NCI-H1694 (cell line): ENCODE measurements at regions not wholly inside any gene's neighbourhood (a gene's known extent, or its start where the extent isn't known, plus 50 kb on each side); places are given as distances from the start of the nearest gene placed in this dataset.
"Not testable (repeated sequence)": the region's sequence is repeated elsewhere in the genome, so short reads cannot be mapped to it uniquely, and the experiment has no call there.

Source experiments
- DNase-seq: peaks from one replicate; lab custom pipeline; 2025; lab: John Stamatoyannopoulos, UW

DNA sequence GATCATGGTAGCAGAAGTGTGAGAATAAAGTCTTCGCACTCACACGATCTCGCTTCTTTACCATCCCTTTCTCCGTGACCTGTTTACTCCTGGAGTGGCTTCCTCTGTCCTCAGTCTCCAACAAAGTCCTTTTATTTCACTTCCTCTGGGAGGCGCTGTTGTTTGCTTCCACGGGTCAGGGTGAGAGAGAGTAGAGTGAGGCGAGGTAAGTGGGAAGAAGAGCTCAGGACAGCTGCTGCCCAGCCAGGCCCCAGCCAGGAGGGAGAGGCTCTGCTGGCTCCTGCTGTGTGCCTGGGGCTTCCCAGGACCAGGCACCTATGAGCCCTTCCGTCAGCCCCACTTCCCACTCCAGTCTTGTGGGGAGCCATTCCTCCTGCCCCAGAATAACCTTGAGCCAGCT, 242.1 kb downstream of the FGF9 start:
- DNase-seq = no peak

GRCh38 chr13:21917086-21918015, 246.5 kb downstream of the FGF9 start:
- DNase-seq = no peak

DNA sequence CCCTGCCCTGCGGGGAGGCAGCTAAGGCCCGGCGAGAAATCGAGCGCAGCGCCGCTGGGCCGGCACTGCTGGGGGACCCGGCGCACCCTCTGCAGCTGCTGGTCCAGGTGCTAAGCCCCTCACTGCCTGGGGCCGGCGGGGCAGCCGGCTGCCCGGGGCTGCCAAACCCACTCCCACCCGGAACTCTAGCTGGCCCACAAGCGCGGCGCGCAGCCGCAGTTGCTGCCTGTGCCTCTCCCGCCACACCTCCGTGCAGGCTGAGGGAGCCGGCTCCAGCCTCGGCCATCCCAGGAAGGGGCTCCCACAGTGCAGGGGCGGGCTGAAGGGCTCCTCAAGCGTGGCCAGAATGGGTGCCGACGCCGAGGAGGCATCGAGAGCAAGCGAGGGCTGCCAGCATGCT, 249.9 kb downstream of the FGF9 start:
- DNase-seq = not testable (repeated sequence)

GRCh38 chr13:21924958-21925357, 254.1 kb downstream of the FGF9 start:
- DNase-seq = no peak

DNA sequence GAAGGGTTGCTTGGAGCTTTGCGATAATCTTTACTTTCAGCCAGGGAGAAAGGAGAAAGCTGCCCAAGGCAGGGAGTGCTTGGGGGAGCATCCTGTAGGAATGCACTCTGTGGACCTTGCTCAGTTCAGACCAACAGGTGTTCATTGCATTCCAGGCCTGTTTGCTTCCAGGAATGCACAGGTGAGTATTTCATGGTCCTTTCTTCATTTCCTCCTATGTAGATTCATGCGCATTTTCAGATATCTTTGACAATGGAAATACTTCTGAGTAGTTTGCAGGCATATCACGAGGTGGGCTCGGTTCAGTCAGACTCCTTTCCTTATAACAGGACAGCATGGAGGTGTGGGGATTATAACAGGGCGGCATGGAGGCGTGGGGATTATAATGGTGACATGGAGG, 254.8 kb downstream of the FGF9 start:
- DNase-seq = no peak

DNA sequence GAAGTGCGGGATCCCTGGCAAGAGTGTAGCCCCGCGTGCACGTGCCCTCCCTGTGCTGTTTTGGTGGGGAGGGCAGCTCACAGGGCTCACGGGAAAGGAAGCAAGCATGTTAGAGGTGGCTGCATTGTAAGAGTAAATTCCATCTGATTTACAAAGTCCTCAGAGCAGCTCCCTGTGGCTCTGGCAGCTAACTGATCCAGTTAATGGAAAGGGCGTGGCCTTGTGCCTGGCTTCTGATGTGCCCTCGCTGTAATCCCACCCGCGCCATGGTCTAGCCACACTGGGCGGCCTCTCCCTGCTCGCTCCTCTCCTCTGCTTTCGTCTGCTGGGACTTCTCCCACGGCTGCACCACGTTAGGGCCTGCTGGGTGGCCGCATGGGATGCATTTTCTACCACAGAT, 258.5 kb downstream of the FGF9 start:
- DNase-seq = no peak

GRCh38 chr13:21930536-21930935, 259.7 kb downstream of the FGF9 start:
- DNase-seq = no peak

DNA sequence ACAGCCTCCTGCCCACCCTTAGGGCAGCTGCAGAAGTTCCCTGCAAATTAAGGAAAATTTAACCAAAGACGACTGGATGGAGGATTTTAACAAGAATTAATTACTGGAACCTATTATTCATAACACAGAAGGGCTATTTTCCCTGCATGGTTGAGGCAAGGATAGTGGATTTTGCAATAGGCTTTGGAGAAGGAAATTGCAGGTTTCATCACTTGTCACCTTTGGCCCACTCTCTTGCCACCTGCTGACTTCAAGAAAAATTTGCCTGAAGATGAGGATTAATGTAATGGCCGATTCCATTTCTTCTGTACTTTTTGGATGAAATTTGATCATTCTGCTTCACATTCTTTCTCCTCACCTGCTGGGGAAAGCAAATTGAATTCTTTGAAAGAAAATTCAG, 261.7 kb downstream of the FGF9 start:
- no peak for DNase-seq

- no peak for DNase-seq
These were observed 262.1 kb downstream of the FGF9 start for GRCh38 chr13:21932996-21933395.

DNA sequence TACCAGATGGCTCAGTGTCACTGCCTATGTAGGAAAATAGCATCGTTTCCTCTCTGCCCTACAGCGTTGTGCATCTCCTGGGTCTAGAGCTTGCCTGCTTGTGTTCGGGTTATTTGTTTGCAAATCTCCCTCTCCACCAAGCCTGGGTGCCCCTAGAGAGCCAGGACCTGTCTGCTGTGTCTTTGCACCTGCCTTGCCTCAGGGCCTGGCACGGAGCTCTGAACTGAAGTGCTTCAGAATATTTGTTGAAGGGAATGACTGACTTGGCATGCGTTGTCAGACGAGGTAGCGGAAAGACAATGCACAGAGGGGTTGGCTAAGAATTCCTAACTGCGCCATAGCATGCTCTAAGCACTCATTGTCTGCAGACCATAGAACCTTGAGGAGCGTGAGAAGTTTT, 263.4 kb downstream of the FGF9 start:
- DNase-seq = no peak

DNA sequence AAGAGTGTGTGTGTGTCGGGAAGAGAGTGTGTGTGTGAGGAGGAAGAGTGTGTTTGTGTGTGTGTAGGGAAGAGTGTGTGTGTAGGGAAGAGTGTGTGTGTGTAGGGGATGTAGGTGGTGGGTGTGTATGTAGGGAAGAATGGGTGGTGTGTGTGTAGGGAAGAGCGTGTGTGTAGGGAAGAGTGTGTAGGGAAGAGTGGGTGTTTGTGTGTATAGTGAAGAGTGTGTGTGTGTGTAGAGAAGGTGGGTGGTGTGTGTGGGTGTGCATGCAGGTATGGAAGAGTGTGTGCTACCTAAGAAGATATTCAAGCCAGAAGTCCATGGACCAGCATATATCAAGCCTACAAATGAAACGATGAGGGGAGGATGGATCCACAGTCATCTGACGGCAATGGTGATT, 265.8 kb downstream of the FGF9 start:
- DNase-seq = no peak

DNA sequence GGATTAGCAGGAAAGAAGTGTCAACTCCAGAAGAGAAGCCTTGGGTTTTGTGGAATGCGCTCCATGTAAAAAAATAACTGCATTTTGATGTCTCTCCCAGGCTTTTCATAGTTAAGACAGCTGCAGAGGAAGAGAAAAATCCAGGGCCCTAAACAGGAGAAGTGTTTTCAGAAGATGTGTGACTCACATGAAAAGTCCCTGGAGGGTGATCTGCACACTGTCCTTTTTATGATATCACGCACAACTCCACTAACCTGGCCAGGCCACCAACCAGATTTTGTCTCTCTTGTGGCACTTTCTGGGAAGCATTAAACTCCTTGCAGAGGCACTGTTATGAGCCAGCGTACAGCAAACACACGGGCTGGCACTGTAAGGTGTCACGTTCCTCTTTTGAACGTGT, 267.3 kb downstream of the FGF9 start:
- no peak for DNase-seq

DNA sequence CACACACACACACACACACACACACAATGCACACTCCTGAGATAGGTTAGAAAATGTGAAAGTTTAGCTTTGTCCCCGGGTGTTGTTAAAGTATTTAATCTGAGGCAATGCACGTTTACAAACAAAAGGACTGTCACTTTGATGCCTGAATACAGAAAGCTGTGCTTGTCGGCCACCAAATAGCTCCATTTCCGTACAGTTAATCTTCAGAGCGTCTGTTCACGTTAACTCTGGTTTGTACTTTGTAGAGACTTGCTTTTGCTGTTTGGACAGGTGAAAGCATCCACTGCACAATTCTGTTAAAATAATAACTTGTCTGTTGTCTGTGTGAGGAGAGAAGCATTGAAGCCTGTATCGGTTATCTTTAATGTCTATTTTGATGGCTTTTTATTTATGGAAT, 267.8 kb downstream of the FGF9 start:
- no peak for DNase-seq

- no peak for DNase-seq
These were observed 271.2 kb downstream of the FGF9 start for GRCh38 chr13:21942061-21942460.

DNA sequence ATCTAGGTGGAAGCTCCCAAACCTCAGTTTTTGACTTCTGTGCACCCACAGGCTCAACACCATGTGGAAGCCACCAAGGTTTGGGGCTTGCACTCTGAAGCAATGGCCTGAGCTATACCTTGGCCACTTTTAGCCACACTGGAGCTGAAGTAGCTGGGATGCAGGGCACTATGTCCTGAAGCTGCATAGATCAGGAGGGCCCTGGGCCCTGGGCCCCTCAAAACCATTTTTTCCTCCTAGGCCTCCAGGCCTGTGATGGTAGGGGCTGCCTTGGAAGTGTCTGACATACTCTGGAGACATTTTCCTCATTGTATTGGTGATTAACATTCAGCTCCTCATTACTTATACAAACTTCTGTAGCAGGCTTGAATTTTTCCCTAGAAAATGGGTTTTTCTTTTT, 273.7 kb downstream of the FGF9 start:
- DNase-seq = no peak

GRCh38 chr13:21945195-21945594, 274.3 kb downstream of the FGF9 start:
- DNase-seq = no peak

GRCh38 chr13:21946964-21947363, 276.1 kb downstream of the FGF9 start:
- DNase-seq = no peak

DNA sequence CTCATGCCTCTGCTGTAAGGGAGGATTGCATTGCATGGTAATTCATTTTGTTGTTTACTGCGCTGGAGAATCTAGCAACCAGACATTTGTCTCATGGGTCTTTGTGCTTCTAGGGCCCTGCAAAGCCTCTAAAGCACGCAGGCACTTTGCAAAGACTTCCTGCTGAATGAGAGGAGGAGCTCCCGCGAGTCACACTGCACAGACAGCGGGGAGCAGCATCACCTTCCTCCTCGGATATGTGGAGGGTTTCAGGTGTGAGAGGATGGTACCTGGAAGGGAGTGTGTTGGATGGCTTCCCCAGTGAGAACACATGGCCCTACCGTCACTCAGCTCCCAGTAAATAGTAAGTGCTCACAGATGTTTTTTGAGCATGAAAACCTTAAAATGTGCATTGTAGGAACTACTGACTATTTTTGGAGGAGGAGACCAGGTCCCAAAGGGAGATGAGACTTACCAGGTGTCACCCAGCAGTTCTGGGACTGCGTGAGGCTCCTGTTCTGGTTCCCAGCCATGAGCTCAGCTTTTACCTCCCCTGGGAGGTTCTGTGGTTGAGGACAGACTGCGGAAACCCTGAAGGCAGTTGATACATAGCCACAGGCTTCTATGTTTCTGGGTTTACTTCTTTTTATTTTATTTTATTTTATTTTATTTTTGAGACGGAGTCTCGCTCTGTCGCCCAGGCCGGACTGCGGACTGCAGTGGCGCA, 278.0 kb downstream of the FGF9 start:
- no peak for DNase-seq

- no peak for DNase-seq
These were observed 279.1 kb downstream of the FGF9 start for GRCh38 chr13:21949818-21950429.

GRCh38 chr13:21956666-21957065, 285.8 kb downstream of the FGF9 start:
- no peak for DNase-seq

GRCh38 chr13:21957833-21958232, 287.0 kb downstream of the FGF9 start:
- no peak for DNase-seq

- DNase-seq = no peak
These were observed 289.2 kb downstream of the FGF9 start for GRCh38 chr13:21960108-21960507.

GRCh38 chr13:21964686-21965085, 293.8 kb downstream of the FGF9 start:
- DNase-seq = no peak
